HuH-7.5 (cell line): ENCODE measurements at regions not wholly inside any gene's neighbourhood (a gene's known extent, or its start where the extent isn't known, plus 50 kb on each side); places are given as distances from the start of the nearest gene placed in this dataset.
A peak's percentile ranks its signal among the peaks of the same experiment; 100 is the strongest.
"Not testable (repeated sequence)": the region's sequence is repeated elsewhere in the genome, so short reads cannot be mapped to it uniquely, and the experiment has no call there.

Source experiments
- DNase-seq: peaks from one replicate; pipeline ENCODE4 v3.0.0; 2011; ENCODE audit warnings: low spot score

DNA sequence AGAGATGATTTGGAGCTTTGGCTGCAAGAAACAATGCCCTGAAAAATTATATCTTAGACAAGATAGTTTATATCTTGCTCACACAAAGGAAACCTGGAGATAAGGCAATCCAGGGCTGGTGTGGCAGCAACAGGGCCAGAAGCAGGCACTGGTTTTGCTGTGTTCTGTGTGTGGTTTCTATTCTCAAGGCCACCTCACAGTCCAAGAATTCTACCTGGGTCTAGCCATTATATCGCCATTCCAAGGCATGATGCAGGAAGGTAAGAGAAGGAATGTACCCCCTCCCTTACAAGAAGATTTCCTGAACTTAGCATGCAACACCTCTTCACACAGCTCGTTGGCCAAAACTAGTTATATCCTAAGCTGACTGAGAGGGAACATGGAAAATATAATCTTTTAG, 74.5 kb upstream of the MEGF10 start:
- DNase-seq: no peak

DNA sequence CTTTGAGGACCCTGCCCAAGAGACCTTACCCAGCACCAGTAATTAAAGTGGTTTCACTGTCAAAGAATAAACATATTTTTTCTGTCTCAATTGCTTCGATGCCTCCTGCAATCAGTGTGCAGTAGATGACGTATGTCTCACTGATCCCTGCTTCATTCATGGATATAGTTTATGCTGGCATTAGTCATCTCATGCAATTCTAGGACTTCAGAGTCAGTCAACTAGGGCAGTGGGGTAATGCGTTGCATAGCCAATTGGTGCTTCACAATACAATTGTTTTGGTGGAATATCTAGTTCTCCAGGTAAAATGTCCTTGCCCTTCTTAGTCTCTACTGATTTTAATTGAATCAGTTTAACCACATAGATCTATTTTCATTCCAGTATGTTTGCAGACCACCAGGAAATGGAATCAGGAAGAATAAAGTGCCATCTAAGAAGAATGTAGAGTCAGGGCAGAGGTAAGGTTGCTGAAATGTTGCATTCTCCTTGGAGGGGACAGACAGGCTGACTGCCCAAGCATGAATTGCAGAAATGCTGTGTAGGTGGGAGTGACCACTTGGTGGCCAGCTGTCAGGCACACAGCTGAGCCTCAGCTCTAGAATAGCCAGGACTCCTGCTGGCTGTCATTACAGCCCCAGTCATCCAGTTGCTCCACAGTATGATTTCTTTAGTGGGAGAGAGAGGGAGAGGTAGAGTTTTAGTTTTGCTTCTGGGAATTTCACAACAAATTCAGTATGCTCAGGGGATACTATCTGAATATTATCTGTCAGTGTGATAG, 73.5 kb upstream of the MEGF10 start:
- no peak for DNase-seq

DNA sequence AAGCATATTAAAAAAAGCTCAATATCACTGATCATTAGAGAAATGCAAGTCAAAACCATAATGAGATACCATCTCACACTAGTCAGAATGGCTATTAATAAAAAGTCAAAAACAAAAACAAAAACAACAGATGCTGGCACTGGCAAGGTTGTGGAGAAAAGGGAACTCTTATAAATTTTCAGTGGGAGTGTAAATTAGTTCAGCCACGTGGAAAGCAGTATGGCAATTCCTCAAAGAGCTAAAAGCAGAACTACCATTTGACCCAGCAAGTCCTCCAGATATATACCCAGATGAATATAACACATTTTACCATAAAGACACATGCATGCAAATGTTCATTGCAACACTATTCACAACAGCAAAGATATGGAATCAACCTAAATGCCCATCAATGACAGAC, 68.7 kb upstream of the MEGF10 start:
- DNase-seq: not testable (repeated sequence)

DNA sequence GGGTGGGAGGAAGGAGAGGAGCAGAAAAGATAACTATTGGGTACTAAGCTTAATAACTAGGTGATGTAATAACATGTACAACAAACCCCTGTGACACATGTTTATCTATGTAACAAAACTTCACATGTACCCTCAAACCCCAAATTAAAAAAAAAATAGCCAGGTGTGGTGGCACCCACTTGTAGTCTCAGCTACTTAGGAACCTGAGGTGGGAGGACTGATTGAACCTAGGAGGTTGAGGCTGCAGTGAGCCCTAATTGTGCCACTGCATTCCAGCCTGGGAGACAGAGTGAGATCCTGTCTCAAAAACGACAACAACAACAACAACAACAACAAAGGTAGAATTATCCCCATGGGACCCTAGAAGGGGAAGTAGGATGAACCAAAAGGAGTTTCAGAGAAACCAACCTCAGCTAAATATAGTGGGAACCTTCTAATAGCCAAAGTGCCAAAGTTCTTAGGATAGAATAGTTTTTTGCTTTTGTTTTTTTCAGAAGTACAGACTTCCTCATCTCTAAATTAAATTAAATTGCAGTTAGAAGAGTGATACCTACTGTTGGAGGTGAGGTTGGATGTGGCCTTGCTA, 67.9 kb upstream of the MEGF10 start:
- not testable (repeated sequence) for DNase-seq

DNA sequence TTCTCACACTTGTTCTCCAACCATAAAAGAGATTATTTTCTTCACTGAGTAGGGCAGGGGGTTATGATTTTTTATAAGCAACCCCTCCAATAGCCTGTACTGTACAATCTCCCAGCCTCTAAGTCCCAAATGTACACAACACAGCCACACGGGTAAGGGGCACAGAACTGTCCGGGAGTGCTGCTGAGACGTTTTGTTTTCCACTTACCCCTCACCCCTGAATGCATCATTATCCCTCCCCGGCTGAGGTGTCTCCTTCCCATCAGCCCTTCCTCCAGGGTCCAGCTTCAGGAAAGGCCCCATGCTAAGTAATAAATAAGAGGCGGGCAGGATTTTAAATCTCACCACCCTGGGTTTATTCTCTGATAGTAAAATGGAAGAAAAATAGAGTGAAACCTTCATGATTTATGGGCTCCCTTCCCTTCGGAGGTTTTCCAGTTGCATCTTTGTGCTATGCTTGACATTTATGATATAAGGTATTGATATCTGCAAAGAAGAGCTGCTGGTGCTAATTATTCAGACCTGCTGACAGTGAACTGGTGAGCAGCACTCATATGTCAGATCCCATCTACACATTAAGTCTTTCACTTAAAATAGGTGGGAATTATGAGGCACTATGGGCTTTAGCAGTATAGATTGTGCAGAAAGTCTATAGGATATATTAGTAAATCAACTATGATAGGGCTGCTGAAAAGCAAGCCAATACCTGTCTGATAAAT, 67.2 kb upstream of the MEGF10 start:
- DNase-seq: no peak

DNA sequence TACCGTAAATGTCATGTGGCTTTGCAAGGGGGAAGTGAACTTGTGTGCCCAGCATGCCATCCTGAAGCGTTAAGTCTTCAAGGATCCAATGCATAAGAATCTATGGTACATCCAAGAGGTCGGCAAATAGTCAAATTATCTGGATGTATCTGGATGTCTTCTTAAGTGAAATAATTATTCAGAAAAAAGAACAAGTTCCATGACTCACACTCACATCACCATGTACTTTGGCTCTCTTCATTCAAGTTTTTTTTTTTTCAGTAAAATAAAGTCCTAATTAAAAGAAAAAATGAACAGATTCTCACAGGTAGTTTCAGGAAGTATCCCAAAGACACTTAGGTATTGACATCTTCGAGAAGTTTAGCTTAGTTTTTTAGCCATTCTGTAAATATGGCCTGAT, 62.7 kb upstream of the MEGF10 start:
- DNase-seq: no peak

DNA sequence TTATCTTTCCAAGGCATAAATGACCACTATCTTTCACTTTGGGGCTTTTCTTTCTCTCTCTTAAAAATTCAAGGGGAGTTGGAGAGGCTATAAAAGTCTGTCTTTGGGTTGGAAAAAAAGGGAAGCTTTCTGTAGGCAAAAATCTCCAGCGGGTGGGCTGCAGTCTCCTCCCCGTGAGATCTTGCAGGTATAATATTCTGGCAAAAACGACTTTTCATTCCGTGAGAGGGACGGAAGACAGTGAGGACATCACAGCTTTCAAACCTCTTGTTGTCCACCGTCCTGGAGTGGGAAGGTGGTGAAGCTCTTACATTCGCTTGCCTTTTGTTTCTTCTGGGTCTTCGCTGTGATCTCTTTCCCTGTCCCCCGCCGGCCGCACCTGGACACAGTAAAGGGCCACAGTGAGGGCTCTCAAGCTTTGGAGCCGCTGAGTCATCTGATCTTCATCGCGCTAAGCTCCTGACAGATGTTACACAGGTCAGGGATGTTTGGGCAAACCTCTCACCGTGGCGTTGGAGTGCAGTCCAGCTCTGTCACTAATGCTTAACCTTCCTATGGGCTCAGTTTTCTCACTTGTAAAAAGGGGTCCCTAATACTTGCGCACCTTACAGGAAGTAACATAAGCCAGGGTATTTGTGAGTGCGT, 61.9 kb upstream of the MEGF10 start:
- peak; percentile 34 for DNase-seq

DNA sequence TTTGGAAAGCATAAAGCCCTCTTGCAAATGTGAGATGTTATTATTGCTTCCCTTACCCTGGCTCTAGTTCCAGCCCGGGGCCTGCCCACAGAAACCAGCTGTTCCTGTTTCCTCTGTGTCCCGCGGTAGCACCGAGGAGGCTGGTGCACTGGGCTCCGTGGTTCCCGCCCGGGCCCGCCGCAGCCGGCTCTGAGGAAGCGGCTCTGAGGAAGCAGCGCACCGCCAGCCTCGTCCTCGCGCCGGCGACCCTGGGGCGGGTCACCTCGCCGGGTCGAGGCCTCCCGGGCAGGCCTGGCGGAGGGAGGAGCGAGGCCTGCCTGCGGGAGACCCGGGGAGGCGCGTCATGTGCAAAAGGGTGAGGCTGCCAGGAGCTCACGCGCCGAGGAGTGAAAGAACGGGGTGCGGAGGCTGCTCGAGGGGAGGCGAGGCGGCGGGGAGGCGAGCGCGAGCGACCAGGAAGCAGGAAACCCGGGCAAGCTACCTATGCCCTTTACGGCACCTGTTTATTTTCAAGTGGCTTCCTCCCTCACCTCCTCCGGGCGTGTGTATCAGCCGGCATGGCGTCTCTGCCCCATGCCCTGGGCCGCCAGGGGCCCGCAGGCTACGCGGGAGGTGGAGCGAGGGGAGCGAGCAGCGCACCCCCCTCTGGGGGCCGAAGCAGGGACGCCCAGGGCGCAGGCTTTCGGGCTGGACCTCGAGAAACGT, 61.3 kb upstream of the MEGF10 start:
- DNase-seq: peak; percentile 48

DNA sequence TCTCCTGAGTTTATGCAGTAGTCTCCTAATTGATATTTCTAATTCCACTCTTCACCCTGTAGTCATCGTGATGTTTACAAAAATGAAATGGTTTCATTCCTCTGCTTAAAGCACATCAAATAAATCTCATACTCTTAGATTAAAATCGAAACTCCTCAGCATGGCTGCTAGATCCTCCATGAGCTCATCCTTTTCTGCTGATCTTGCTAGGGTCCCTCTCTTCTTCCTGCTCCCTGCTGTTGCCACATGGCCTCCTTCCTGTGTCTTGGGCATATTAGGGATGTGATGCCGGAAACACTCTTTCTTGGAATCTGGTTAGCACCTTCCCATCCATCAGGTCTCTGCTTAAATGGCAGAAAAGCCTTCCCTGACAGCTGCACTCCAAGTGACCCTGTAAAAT, 59.5 kb upstream of the MEGF10 start:
- no peak for DNase-seq

DNA sequence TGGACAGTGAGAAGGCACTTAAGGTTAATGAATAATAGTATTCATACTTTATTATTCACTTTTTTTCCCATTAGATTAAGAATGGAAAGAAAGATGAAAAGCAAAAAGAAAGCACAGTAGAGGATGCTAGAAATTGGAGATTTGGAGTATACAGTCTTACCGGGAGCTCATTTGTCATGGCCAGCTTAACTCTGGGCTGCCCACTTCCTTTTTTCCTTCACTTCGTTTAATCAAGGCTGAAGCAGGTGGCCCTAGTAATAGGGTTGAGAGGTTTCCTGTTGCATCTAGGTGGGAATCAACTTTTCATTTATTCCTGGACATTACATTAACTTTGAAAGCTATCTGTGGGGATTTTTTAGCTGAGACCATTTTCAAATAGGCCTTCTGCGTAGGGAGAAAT, 57.0 kb upstream of the MEGF10 start:
- DNase-seq: no peak

DNA sequence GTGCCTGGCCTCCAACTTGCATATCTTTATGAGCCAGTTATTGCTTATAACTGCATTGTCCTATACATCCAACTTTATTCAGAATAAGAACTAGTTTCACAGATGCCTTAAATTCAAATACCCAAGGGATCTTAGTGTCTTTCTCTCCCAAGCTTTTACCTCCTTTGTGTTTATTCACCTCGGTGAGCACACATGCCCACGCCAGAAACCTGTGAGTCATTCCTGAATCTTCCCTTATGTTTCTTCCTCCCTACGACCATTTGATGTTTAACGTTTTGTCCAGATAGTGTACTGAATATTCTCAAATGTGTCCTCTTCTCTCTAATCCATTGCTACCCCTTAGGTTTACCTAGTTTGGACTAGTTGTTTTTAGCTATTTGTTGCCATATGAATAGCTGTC, 55.5 kb upstream of the MEGF10 start:
- DNase-seq: no peak

DNA sequence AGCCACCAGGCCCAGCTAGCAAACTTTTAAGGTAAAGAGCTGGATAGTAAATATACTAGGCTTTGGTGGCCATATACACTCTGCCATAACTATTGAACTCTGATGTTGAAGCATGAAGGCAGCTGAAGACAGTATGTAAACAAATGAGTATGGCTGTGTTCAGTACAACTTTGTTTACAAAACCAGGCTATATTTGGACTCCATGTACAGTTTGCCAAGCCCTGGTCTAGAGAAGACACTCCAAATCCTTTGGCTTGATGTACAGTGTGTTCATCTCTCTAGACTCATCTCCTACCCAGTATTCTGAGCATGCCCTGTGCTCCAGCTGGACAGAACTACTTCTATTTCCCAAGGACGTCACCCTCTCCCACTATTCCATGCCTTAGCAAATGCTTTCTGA, 54.3 kb upstream of the MEGF10 start:
- DNase-seq: no peak
